ENCODE measurements at regions not wholly inside any gene's neighbourhood (a gene's known extent, or its start where the extent isn't known, plus 50 kb on each side); places are given as distances from the start of the nearest gene placed in this dataset.
"Not testable (repeated sequence)": the region's sequence is repeated elsewhere in the genome, so short reads cannot be mapped to it uniquely, and the experiment has no call there.

DNA sequence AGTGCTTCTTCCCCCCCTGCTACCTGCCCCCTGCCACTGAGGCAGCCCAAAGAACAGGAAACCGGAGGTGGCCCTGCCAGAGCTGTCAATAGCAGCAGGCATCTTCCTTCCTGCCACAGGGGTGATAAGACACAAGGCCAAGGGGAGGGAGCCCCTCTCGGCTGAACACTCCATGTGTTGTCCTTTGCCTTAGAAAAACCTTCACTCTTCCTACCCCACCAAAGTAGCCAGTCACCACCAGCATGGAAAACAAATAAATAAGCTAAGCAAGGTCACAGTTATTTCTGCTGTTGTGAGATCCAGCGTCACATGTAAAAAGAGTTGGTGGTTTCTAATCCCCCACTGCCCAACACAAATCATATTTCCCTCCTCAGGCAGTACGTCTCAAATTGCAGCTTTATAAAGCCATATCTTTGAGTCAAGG, 104.8 kb upstream of the DPT start:
- DNase-seq: no peak
- TF ChIP-seq, protein P1, sequence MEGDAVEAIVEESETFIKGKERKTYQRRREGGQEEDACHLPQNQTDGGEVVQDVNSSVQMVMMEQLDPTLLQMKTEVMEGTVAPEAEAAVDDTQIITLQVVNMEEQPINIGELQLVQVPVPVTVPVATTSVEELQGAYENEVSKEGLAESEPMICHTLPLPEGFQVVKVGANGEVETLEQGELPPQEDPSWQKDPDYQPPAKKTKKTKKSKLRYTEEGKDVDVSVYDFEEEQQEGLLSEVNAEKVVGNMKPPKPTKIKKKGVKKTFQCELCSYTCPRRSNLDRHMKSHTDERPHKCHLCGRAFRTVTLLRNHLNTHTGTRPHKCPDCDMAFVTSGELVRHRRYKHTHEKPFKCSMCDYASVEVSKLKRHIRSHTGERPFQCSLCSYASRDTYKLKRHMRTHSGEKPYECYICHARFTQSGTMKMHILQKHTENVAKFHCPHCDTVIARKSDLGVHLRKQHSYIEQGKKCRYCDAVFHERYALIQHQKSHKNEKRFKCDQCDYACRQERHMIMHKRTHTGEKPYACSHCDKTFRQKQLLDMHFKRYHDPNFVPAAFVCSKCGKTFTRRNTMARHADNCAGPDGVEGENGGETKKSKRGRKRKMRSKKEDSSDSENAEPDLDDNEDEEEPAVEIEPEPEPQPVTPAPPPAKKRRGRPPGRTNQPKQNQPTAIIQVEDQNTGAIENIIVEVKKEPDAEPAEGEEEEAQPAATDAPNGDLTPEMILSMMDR (IDR thresholded peaks at IDR 0.05; ENCODE audit: low read depth, low read length, missing control alignments): no peak
- in situ Hi-C loops (cut with HindIII; ENCODE audit: low pct_ligation_motif_present, low sequenced_read_pairs): no loop called here
- Histone ChIP-seq H3K27me3 (replicated peaks) (no peaks in the 10 kb centered on the region), H3K36me3 (replicated peaks) (no peaks in the 10 kb centered on the region), H3K27ac (no peak overlapping the region), H3K4me3 (ENCODE audit: low read depth, low read length) (no peak overlapping the region)

DNA sequence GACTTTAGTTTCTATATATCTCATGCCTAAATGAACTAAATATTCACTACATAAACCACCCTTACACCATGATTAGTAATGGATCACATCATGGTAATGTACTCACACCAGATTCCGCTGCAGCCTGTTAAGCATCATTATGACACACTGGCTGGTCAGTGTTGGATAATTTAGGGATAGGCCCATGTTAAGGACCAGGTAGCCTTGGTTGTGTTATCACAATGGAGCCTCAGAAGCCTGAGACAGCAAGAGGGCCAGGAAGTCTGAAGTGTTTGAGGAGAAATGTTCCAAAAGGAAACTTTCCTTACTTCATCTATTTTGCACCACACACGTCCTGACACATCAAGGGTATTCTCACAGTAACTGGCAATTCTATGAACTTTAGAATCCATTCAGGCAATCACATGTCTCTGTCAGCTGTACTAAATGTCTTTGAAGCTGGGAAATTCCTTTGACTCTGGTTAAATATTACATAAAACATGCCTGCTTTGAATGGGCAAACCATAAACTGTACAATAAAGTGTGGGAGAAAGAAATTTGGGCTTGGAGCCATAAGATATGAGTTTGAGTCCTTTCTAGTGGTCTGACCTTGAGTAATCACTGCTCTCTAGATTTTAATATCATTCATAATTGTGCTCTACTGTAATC, 105.3 kb upstream of the DPT start:
- Histone ChIP-seq H3K4me3 (ENCODE audit: low read depth, low read length) (no peak overlapping the region), H3K27ac (no peak overlapping the region), H3K27me3 (replicated peaks) (no peaks in the 10 kb centered on the region), H3K36me3 (replicated peaks) (no peaks in the 10 kb centered on the region)
- no peak for DNase-seq
- in situ Hi-C loops (cut with HindIII; ENCODE audit: low pct_ligation_motif_present, low sequenced_read_pairs): no loop called here
- TF ChIP-seq, protein P1 (IDR thresholded peaks at IDR 0.05; ENCODE audit: low read depth, low read length, missing control alignments): no peak

DNA sequence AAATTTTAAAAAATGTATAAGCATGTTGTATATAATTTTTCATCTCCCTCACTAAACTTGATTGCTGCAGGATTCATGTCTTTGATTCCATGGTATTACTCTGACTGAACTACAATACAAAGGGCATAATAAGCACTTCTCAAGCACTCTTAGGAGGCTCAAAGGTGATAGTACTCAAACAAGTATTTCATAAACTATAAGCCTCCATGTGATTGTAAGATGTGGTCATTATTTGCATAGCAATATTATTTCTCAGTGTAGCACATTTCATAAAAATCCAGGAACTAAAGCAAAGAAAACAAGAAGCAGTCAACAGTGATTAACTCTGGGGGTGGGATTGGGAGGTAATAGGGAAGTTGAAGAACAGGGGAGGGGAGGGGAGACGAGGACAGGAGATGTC, 106.2 kb upstream of the DPT start:
- Histone ChIP-seq H3K4me3 (ENCODE audit: low read depth, low read length) (no peak overlapping the region), H3K27ac (no peak overlapping the region), H3K27me3 (replicated peaks) (no peaks in the 10 kb centered on the region), H3K36me3 (replicated peaks) (no peaks in the 10 kb centered on the region)
- in situ Hi-C loops (cut with HindIII; ENCODE audit: low pct_ligation_motif_present, low sequenced_read_pairs): no loop called here
- DNase-seq: no peak
- TF ChIP-seq, protein P1 (IDR thresholded peaks at IDR 0.05; ENCODE audit: low read depth, low read length, missing control alignments): no peak

DNA sequence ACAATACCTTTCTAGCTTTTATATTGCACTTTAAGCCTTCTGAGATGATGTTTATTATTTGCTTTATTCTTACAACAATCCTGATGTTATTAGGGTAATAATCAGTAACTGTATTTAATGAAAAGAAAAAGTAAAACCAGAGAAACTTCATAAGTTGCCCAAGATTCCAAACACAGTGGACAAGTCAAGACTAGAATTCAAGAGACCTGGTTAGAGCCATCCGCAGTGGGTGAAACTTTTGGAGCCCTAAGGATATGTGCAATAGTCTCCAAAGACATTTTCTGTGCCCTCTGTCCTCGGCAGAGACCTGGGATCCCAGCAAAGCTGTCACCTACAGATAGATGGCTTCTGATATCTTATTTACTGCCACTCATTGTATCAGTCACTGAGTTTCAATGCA, 106.8 kb upstream of the DPT start:
- TF ChIP-seq, protein P1 (IDR thresholded peaks at IDR 0.05; ENCODE audit: low read depth, low read length, missing control alignments): no peak
- no peak for DNase-seq
- Histone ChIP-seq H3K4me3 (ENCODE audit: low read depth, low read length) (no peak overlapping the region), H3K27me3 (replicated peaks) (no peaks in the 10 kb centered on the region), H3K27ac (no peak overlapping the region), H3K36me3 (replicated peaks) (no peaks in the 10 kb centered on the region)
- in situ Hi-C loops (cut with HindIII; ENCODE audit: low pct_ligation_motif_present, low sequenced_read_pairs): no loop called here

DNA sequence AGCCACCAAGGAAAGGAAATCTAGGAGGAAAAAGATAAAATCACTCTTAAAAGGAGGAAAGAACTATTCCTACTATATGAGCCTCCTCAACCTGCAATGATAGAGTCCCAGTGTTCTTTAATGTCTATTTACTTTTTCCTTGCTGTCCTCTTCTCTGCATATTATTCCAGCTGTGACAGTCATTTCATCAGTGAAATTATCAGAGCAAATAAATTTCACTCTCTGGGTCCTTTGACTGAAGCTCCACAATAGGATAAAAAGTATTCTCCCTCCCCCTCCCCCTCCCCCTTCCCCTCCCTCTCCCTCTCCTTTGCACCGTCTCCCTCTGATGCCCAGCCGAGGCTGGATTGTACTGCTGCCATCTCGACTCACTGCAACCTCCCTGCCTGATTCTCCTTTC, 107.5 kb upstream of the DPT start:
- TF ChIP-seq, protein P1 (IDR thresholded peaks at IDR 0.05; ENCODE audit: low read depth, low read length, missing control alignments): no peak
- Histone ChIP-seq H3K36me3 (replicated peaks) (no peaks in the 10 kb centered on the region), H3K27me3 (replicated peaks) (no peaks in the 10 kb centered on the region), H3K27ac (no peak overlapping the region), H3K4me3 (ENCODE audit: low read depth, low read length) (no peak overlapping the region)
- no peak for DNase-seq
- in situ Hi-C loops (cut with HindIII; ENCODE audit: low pct_ligation_motif_present, low sequenced_read_pairs): no loop called here

DNA sequence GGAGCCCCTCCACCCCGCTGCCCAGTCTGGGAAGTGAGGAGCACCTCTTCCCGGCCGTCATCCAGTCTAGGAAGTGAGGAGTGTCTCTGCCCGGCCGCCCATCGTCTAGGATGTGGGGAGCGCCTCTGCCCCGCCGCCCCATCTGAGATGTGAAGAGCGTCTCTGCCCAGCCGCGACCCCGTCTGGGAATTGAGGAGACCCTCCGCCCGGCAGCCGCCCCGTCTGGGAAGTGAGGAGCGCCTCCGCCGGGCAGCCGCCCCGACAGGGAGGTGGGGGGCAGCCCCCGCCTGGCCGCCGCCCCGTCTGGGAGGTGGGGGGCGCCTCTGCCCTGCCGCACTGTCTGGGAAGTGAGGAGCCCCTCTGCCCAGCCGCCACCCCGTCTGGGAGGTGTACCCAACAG, 108.2 kb upstream of the DPT start:
- H3K27me3 ChIP-seq (replicated peaks); H3K27ac ChIP-seq; H3K36me3 ChIP-seq (replicated peaks); in situ Hi-C loops (cut with HindIII; ENCODE audit: low pct_ligation_motif_present, low sequenced_read_pairs); H3K4me3 ChIP-seq (ENCODE audit: low read depth, low read length); DNase-seq: not testable (repeated sequence)

Data from brain microvascular endothelial cell (primary cell).